Cardiac septum (tissue), 1 donor: ENCODE measurements at regions not wholly inside any gene's neighbourhood (a gene's known extent, or its start where the extent isn't known, plus 50 kb on each side); places are given as distances from the start of the nearest gene placed in this dataset.
"Not testable (repeated sequence)": the region's sequence is repeated elsewhere in the genome, so short reads cannot be mapped to it uniquely, and the experiment has no call there.

Experiments used
- DNase-seq: peaks from one replicate; pipeline ENCODE4 v3.0.0-alpha.2; 2020; ENCODE audit warnings: low spot score
- intact Hi-C: fragments of 100-400 bp; cut with DNase I; formaldehyde crosslinking; loops from one replicate; pipeline ENCODE4 v1.14.0; 2022
- donor health status: DM: no; HTN: no; CAD: no.

DNA sequence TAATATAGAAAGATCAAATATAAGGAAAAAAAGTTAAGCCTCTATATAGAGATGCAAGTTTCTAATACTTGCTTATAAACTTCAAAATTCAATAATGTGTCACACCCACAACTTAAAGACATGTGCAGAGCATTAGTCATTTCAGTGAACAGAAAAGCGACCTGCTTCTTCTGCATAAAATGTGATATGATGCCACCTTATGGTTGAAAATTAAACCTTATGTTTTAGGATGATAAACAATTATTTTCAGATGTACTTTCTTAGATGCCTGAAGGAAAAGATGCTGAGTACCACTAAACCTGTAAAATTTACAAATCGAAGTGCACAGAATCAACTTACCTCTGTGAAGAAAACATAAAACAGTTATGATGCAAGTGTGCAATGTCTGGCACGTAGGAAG, 96.0 kb downstream of the MTERF1 start:
- DNase-seq: no peak
- intact Hi-C loops: loop anchor here (5.0 to 10.0 kb wide), 3 partner anchors 150 to 702 kb away; no protein-coding TSS in a partner anchor

DNA sequence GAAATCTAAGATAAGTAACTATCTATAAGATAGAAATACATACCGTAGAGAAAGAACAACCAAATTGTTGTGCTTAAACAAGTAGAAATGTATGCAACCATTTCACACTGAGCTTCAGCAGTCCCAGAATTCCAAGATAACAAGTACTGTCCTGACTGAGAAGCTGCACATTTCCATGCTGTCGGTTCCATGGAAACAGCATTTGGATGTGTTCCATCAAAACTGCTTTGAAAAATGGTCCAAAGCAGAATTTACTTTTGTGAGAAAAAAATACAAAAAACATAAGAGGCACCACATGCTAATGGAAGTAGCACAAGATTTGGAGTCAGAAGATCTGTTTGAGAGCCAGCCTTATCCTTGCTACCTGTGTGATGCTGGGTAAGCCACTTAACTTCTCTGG, 92.6 kb downstream of the MTERF1 start:
- intact Hi-C loops: loop anchor here (10.0 kb wide), 1 partner anchor 153 kb away; no protein-coding TSS in a partner anchor

GRCh38 chr7:91789086-91789485, 91.4 kb downstream of the MTERF1 start:
- intact Hi-C loops: loop anchor here (10.0 kb wide), 1 partner anchor 154 kb away; no protein-coding TSS in a partner anchor
- DNase-seq: no peak

More for the DNA sequence above, 92.6 kb downstream of the MTERF1 start:
- DNase-seq: no peak

- DNase-seq: no peak
- intact Hi-C loops: loop anchor here (10.0 kb wide), 1 partner anchor 155 kb away; no protein-coding TSS in a partner anchor
Observed at GRCh38 chr7:91789558-91789957, 90.9 kb downstream of the MTERF1 start.

DNA sequence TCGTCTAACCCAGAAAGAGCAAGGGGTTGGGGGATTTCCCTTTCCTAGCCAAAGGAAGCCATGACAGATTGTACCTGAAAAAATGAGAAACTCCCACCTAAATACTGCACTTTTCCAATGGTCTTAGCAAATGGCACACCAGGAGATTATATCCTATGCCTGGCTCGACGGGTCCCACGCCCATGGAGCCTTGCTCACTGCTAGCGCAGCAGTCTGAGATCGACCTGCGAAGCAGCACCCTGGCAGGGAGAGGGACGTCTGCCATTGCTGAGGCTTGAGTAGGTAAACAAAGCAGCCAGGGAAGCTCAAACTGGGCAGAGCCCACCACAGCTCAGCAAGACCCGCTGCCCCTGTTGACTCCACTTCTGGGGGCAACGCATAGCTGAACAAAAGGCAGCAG, 89.9 kb downstream of the MTERF1 start:
- DNase-seq, intact Hi-C loops: not testable (repeated sequence)

DNA sequence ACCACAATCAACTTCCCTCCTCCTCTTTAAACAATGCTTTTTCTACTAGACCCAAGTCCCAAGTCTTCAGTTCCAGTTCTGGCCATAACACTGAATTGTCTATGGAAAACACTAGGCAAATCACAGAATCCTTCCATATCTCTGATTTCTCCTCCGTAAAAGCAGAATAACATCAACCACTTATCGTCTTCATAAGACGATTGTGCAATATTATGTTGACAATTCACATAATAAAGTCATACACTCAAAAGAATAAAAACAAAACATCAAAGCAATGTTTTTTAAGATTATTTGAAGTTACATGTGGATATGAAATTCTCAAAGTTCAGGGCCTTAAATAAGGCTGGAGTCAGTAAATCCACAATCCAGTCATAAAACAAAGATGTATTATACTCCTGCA, 84.4 kb downstream of the MTERF1 start:
- DNase-seq: no peak
- intact Hi-C loops: no loop called here

- DNase-seq: no peak
- intact Hi-C loops: no loop called here
Observed at GRCh38 chr7:91798425-91798824, 82.1 kb downstream of the MTERF1 start.

DNA sequence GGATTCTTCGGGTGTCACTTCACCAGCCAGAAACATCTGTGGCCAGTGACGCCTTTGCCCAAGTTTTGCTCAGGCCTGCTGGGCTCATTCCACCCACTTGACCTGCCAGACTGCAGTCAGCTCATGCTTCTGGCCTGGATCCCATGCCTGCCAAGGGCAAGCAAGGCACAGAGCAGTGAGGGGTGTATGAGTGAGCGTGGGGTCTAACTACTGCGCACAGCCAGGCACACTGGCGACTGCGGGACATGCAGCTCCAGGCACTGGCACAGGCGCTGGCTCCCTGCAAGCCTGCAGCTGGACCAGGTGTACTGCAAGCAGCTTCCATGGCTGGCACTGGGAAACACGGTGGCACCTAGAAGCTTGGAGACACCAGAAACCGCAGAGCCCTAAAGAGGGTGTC, 80.1 kb downstream of the MTERF1 start:
- intact Hi-C loops: no loop called here
- DNase-seq: no peak

DNA sequence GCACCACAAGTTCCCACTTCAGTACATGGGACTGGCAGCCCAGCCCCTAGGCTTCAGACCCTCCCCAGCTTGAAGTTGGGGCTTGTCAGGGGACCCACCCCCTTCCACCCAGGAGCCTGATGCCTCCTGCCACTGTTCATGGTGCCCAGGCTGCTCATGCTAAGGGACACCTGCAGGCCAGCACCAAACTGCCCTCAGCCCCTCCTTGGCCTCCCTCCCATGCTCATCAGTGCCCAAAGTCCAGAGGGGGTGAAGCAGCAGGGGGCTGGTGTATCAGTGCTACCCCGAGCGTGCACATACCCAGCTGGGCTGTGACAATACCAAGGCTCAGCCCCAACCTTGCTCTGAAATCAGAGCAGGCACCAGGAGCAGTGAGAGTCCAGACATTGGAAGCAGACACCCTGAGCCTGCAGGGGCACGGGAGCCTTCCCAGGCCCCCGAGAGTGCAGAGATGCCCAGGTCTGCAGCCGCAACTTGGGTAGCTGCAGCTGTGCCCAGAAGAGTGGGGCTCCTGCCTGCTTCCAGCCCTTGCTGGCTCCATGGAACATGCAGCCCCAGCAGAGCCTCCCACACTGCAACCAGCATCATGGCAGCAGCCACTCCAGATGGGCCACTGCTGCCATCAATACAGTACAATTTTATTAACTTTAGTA, 79.0 kb downstream of the MTERF1 start:
- no peak for DNase-seq
- intact Hi-C loops: no loop called here

- DNase-seq: no peak
- intact Hi-C loops: no loop called here
Observed at GRCh38 chr7:91811236-91811635, 69.3 kb downstream of the MTERF1 start.

DNA sequence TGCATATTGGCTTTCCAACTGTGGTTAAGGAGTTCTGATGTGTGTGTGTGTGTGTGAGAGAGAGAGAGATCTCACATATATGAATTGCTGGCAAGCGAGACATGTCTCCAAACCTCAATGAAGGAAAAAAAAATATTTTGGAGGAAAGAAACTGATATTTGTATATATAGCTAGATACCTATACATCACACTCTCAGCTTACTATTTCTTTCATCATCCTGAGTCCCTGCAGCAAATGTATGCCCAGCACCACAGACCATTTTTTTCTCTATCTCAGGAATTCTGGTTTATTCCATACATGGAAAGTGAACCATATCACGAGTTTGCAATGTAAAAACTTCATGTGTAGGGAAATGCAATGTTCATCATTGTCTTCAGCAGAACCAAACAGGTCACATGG, 68.9 kb downstream of the MTERF1 start:
- intact Hi-C loops: no loop called here

DNA sequence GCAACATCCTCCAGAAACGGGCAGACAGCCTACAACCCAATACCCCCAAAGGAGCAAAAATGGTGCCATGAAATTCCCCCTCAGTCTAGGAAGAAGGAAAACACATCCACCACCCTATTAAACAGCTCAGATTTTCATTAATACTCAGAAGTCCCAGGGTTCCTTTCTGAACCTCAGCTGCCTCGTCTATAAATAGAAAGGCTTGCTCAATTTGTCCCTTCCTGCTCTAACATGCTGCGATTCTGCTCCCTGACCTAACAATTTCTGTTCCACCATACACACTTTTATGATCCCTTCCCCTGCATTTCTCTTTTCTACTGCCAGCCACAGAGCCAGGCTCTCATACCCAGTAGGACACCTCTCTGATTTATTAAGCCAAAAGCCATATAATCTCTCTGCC, 68.1 kb downstream of the MTERF1 start:
- no peak for DNase-seq
- intact Hi-C loops: no loop called here

More for the DNA sequence above, 68.9 kb downstream of the MTERF1 start:
- DNase-seq: no peak

- DNase-seq: no peak
- intact Hi-C loops: no loop called here
Observed at GRCh38 chr7:91814189-91814588, 66.3 kb downstream of the MTERF1 start.
